SK-N-MC (cell line): ENCODE measurements at regions not wholly inside any gene's neighbourhood (a gene's known extent, or its start where the extent isn't known, plus 50 kb on each side); places are given as distances from the start of the nearest gene placed in this dataset.

Experiments
- DNase-seq: peaks from one replicate; pipeline ENCODE4 v3.0.0-alpha.2; 2011; ENCODE audit warnings: low read depth, low spot score
- H3K27ac ChIP-seq: fragments of 200-600 bp; sonication (generic); 2 replicates; pipeline ENCODE4 v1.5.1; 2016; ENCODE audit warnings: mixed run types
- H3K36me3 ChIP-seq: fragments of 200-600 bp; sonication (generic); 2 replicates; pipeline ENCODE4 v1.6.1; 2017; ENCODE audit warnings: antibody characterized with exemption, low read length, mixed read lengths; ENCODE audit not compliant: insufficient read depth
- H3K4me3 ChIP-seq: fragments of 200-600 bp; sonication (generic); 2 replicates; pipeline ENCODE4 v1.5.1; 2016
- H3K9ac ChIP-seq: fragments of 200-600 bp; sonication (generic); 2 replicates; pipeline ENCODE4 v1.8.0; 2017; ENCODE audit warnings: mixed run types, mixed read lengths; ENCODE audit not compliant: insufficient read length
- H3K9me3 ChIP-seq: fragments of 200-600 bp; sonication (generic); 2 replicates; pipeline ENCODE4 v1.6.1; 2017; ENCODE audit warnings: low read depth, mild to moderate bottlenecking, antibody characterized with exemption, low read length, moderate library complexity, mixed read lengths
- EZH2 ChIP-seq: fragments of 200-600 bp; sonication (generic); IDR thresholded peaks from one replicate; pipeline ENCODE4 v1.6.1; 2017; ENCODE audit warnings: antibody characterized with exemption
- FOXP2 ChIP-seq: optimal IDR thresholded peaks from 2 replicates; pipeline ENCODE3; 2011; ENCODE audit warnings: mild to moderate bottlenecking, moderate library complexity; ENCODE audit not compliant: insufficient read depth; ENCODE audit errors: extremely low read length, control extremely low read depth
- POLR2AphosphoS5 ChIP-seq: IDR thresholded peaks from 2 replicates; pipeline ENCODE4 v1.6.1; 2012; ENCODE audit warnings: mild to moderate bottlenecking, low read depth, low read length, borderline replicate concordance

DNA sequence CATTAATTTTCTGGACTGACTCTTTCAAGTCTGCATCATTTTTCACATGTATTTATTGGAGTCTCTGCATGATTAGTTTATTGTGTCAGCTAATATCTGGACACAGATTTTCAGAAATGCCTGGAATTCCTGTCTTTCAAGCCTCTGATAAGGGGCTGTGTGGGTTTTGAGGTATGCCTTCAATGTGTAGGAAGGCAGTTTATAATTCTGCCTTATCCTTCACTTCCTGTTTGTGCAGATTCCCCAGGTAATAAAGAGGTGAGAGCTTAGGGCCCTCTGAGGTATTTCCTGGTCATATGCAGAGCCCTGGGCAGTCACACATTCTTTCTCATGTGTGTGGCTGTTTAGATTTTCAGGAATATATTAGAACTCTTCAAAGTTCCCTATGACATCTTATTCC, 79.4 kb upstream of the PRKCQ start:
- Histone ChIP-seq H3K9me3 (no peaks in the 10 kb centered on the region), H3K9ac (no peak overlapping the region), H3K36me3 (no peaks in the 10 kb centered on the region), H3K4me3 (no peak overlapping the region), H3K27ac (no peak overlapping the region)
- no peak for TF ChIP-seq POLR2AphosphoS5
- TF ChIP-seq FOXP2, result no peak
- TF ChIP-seq EZH2, result no peak
- no peak for DNase-seq

DNA sequence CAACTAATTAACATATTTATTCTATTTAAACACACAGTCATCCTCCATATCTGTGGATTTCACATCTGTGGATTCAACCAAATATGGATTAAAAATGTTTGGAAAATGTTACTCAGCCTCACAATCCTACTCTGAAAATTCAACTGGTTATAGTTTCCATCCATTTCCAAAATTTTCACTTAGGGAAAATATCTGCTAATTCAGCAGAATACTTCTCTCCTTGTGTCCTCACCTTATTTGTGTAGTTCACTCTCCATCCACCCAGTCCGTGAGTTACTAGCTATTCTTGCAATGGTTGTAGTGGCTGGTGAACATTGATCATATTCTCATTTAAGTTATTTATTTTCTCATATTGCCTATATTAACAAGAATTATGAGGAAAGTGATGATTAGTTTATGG, 77.6 kb upstream of the PRKCQ start:
- Histone ChIP-seq H3K9ac (no peak overlapping the region), H3K4me3 (no peak overlapping the region), H3K36me3 (no peaks in the 10 kb centered on the region), H3K9me3 (no peaks in the 10 kb centered on the region), H3K27ac (no peak overlapping the region)
- no peak for DNase-seq
- TF ChIP-seq POLR2AphosphoS5 (no peak), FOXP2 (no peak), EZH2 (no peak)

GRCh38 chr10:6657196-6657595, 77.1 kb upstream of the PRKCQ start:
- Histone ChIP-seq H3K27ac (no peak overlapping the region), H3K4me3 (no peak overlapping the region), H3K36me3 (no peaks in the 10 kb centered on the region), H3K9me3 (no peaks in the 10 kb centered on the region), H3K9ac (no peak overlapping the region)
- no peak for TF ChIP-seq FOXP2
- no peak for TF ChIP-seq EZH2
- TF ChIP-seq POLR2AphosphoS5, result no peak
- no peak for DNase-seq

GRCh38 chr10:6654571-6654970, 74.5 kb upstream of the PRKCQ start:
- no peak for DNase-seq

DNA sequence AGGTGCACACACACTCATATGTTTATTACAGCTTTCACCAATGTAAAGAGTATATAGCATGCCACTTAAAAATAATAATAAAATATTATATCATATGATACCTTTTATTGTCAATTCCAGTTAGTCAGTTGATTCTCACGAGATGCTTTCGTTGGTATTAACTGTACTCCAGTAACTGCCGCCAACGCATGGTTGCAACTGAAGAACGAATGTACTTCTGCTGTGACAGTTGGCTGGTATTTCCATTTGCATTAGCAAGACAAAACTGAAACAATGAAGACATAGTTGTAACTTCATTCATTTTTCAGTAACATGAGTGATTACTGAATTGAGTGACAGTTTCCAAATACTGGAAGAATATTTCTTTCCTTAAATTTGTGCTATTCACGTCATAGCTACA, 70.5 kb upstream of the PRKCQ start:
- H3K9me3 ChIP-seq, result no peaks in the 10 kb centered on the region
- H3K9ac ChIP-seq, result no peak overlapping the region
- no peak overlapping the region for H3K27ac ChIP-seq
- DNase-seq, result no peak
- H3K4me3 ChIP-seq, result no peak overlapping the region
- TF ChIP-seq FOXP2 (no peak), POLR2AphosphoS5 (no peak), EZH2 (no peak)
- no peaks in the 10 kb centered on the region for H3K36me3 ChIP-seq

More at GRCh38 chr10:6654571-6654970, 74.5 kb upstream of the PRKCQ start:
- no peak overlapping the region for H3K27ac ChIP-seq
- no peak overlapping the region for H3K4me3 ChIP-seq
- no peak overlapping the region for H3K9ac ChIP-seq
- TF ChIP-seq POLR2AphosphoS5 (no peak), FOXP2 (no peak), EZH2 (no peak)
- H3K9me3 ChIP-seq, result no peaks in the 10 kb centered on the region
- H3K36me3 ChIP-seq, result no peaks in the 10 kb centered on the region

- TF ChIP-seq FOXP2, result no peak
- TF ChIP-seq EZH2, result no peak
- no peak for TF ChIP-seq POLR2AphosphoS5
- no peak for DNase-seq
- H3K36me3 ChIP-seq, result no peaks in the 10 kb centered on the region
- H3K4me3 ChIP-seq, result no peak overlapping the region
- no peaks in the 10 kb centered on the region for H3K9me3 ChIP-seq
- H3K27ac ChIP-seq, result no peak overlapping the region
- no peak overlapping the region for H3K9ac ChIP-seq
Observed at GRCh38 chr10:6649903-6650302, 69.8 kb upstream of the PRKCQ start.

DNA sequence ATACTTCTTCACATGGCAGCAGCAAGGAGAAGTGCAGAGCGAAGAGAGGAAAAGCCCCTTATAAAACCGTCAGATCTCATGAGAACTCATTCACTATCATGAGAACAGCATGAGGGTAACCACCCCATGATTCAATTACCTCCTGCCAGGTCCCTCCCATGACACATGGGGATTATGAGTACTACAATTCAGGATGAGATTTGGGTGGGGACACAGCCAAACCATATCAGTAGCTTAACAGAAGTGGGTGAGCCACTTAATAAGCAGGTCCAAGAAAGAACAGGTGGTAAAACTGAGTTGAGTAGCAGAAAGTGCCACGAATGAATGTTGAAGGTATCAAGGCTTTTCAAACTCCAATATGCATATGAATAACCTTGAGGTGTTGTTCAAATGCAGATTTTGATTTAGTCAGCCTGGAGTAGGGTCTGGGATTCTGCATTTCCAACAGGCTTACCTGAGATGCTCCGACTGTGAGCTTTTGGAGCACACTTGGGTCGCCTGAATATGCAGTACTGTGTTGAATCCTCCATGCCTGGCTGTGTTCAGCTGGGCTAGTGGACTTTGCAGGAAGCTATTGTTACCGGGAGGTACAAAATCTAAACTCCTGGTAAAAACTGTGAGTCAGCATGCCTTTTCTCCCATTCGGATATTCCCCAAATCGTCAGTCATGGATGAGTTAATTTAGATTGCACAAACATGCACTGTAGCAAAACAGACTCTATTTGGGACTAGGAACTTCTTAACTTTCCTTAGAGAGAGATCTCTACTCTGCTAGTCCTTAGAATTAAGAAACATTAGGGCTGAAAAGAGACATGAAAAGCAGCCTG, 69.0 kb upstream of the PRKCQ start:
- Histone ChIP-seq H3K9me3 (no peaks in the 10 kb centered on the region), H3K4me3 (no peak overlapping the region), H3K27ac (no peak overlapping the region), H3K9ac (no peak overlapping the region), H3K36me3 (no peaks in the 10 kb centered on the region)
- no peak for TF ChIP-seq FOXP2
- TF ChIP-seq EZH2, result no peak
- TF ChIP-seq POLR2AphosphoS5, result no peak
- DNase-seq, result no peak

- Histone ChIP-seq H3K4me3 (no peak overlapping the region), H3K9ac (no peak overlapping the region), H3K9me3 (no peaks in the 10 kb centered on the region), H3K27ac (no peak overlapping the region), H3K36me3 (no peaks in the 10 kb centered on the region)
- DNase-seq, result no peak
- no peak for TF ChIP-seq FOXP2
- TF ChIP-seq POLR2AphosphoS5, result no peak
- TF ChIP-seq EZH2, result no peak
Observed at GRCh38 chr10:6647811-6648526, 67.9 kb upstream of the PRKCQ start.

- Histone ChIP-seq H3K9me3 (no peaks in the 10 kb centered on the region), H3K4me3 (no peak overlapping the region), H3K36me3 (no peaks in the 10 kb centered on the region), H3K27ac (no peak overlapping the region), H3K9ac (no peak overlapping the region)
- no peak for TF ChIP-seq EZH2
- no peak for TF ChIP-seq POLR2AphosphoS5
- no peak for TF ChIP-seq FOXP2
- no peak for DNase-seq
Observed at GRCh38 chr10:6643962-6644361, 63.9 kb upstream of the PRKCQ start.
